Activated CD8-positive, alpha-beta T cell treated with anti-CD3 and anti-CD28 coated beads for 36 hours (primary cell): ENCODE measurements at regions not wholly inside any gene's neighbourhood (a gene's known extent, or its start where the extent isn't known, plus 50 kb on each side); places are given as distances from the start of the nearest gene placed in this dataset.

Source experiments
- ATAC-seq: fragments of 200-7000 bp; cut with Tn5 transposase; one replicate; pipeline ENCODE4 v1.10.0; 2021; ENCODE audit warnings: mild to moderate bottlenecking, moderate library complexity
- CTCF ChIA-PET: fragments of 350-600 bp; sonication (Branson Sonifier 250); formaldehyde crosslinking; loops from one replicate; lab custom pipeline; 2021; ENCODE audit warnings: antibody characterized with exemption; lab: Charles Lee
- POLR2A ChIA-PET: fragments of 350-600 bp; sonication (Branson Sonifier 250); formaldehyde crosslinking; loops from one replicate; lab custom pipeline; 2021; ENCODE audit warnings: antibody characterized with exemption; lab: Charles Lee
- DNase-seq: peaks from one replicate; pipeline ENCODE4 v3.0.0-alpha.2; 2020
- H3K27ac Mint-ChIP-seq: one replicate; pipeline ENCODE4 v1.8.0; 2021; ENCODE audit warnings: mild to moderate bottlenecking, mixed read lengths
- H3K27me3 Mint-ChIP-seq: one replicate; pipeline ENCODE4 v1.8.0; 2021; ENCODE audit warnings: mixed read lengths
- H3K36me3 Mint-ChIP-seq: one replicate; pipeline ENCODE4 v1.8.0; 2021; ENCODE audit warnings: low read depth, mixed read lengths
- H3K4me1 Mint-ChIP-seq: one replicate; pipeline ENCODE4 v1.8.0; 2021; ENCODE audit warnings: low read depth, mixed read lengths
- H3K4me3 Mint-ChIP-seq: one replicate; pipeline ENCODE4 v1.8.0; 2021; ENCODE audit warnings: mild to moderate bottlenecking, moderate library complexity, mixed read lengths
- H3K9me3 Mint-ChIP-seq: one replicate; pipeline ENCODE4 v1.8.0; 2021; ENCODE audit warnings: mixed read lengths
- intact Hi-C: fragments of 100-400 bp; cut with micrococcal nuclease; formaldehyde crosslinking; loops from one replicate; pipeline ENCODE4 v1.10.0; 2022
- TF ChIP-seq, protein P1 (sequence below): fragments of 200-600 bp; IDR thresholded peaks from one replicate; pipeline ENCODE4 v1.8.0; 2022; ENCODE audit warnings: antibody characterized with exemption, mild to moderate bottlenecking

DNA sequence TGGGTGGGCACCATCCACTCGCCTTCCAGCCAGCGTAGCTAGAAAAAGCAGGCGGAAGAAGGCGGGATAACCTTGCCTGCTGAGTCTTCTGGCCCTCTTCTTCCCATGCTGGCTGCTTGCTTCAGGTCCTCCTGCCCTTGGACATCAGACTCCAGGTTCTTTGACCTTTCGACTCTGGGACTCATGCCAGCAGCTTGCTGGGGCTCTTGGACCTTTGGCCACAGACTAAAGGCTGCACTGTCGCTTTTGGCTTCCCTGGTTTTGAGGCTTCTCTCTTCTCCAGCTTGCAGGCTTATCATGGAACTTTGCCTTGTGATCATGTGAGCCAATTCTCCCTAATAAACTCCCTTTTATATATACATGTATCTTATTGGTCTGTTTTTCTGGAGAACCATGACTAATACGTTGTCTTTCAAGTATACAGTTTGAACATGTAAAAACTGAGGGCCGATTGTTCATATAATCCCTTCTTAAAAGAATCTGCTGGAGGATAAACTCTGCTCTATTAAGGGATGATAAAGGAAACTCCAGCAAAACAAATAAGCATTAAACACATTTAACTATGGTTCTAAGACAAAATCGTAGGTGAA lies 116.6 kb upstream of the LCORL start:
- ChIA-PET CTCF (no interaction called here), POLR2A (no interaction called here)
- Mint-ChIP-seq H3K9me3 (no peaks in the 10 kb centered on the region), H3K4me3 (no peak overlapping the region), H3K27ac (no peak overlapping the region), H3K27me3 (peaks cover 5% of the 10 kb centered on the region), H3K36me3 (no peaks in the 10 kb centered on the region), H3K4me1 (no peaks in the 10 kb centered on the region)
- TF ChIP-seq, protein P1, sequence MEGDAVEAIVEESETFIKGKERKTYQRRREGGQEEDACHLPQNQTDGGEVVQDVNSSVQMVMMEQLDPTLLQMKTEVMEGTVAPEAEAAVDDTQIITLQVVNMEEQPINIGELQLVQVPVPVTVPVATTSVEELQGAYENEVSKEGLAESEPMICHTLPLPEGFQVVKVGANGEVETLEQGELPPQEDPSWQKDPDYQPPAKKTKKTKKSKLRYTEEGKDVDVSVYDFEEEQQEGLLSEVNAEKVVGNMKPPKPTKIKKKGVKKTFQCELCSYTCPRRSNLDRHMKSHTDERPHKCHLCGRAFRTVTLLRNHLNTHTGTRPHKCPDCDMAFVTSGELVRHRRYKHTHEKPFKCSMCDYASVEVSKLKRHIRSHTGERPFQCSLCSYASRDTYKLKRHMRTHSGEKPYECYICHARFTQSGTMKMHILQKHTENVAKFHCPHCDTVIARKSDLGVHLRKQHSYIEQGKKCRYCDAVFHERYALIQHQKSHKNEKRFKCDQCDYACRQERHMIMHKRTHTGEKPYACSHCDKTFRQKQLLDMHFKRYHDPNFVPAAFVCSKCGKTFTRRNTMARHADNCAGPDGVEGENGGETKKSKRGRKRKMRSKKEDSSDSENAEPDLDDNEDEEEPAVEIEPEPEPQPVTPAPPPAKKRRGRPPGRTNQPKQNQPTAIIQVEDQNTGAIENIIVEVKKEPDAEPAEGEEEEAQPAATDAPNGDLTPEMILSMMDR = no peak
- ATAC-seq = no peak
- DNase-seq = no peak
- intact Hi-C loops = no loop called here

DNA sequence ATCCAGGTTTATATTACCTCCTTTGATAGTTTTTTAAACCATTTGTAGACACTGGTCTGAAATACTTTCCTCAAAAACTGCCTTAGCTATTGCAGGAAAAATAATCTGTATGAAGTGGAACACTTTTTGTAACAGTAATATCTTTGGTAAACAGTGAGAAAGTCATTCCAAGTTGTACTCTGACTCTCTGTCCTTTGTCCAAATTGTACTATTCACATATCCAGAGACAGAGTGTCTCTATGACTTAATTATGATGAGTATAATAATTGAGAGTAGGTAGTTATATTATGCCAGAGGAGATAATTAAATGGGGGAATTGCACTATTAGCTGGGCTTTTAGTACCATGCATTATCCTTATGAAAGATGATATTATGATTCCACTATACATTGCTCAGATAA lies 112.6 kb upstream of the LCORL start:
- Mint-ChIP-seq H3K27ac (no peak overlapping the region), H3K27me3 (peaks cover 9% of the 10 kb centered on the region), H3K36me3 (no peaks in the 10 kb centered on the region), H3K9me3 (no peaks in the 10 kb centered on the region), H3K4me3 (no peak overlapping the region), H3K4me1 (no peaks in the 10 kb centered on the region)
- CTCF ChIA-PET = no interaction called here
- DNase-seq (no peak), ATAC-seq (no peak)
- TF ChIP-seq, protein P1 = no peak
- intact Hi-C loops = no loop called here
- POLR2A ChIA-PET = no interaction called here

DNA sequence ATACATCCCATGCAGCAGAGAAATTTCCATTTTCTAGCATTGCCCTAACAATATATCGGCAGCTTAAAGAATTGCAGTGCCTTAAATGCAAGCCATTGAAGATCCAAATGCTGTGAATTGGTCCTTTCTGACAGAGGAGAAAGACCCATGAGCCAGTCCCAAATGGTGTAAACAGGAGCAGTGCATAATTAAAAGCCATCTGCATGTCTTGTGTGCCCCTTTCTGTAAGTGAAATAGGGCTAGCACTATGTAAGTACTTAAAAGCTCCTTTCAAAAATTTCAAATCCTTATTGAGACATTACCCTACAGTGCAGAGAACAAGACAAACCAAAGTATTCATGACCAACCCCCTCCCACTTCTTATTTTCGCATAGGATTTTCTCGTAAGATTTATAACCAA lies 108.7 kb upstream of the LCORL start:
- POLR2A ChIA-PET = interaction anchor here (0.7 kb wide), 1 partner anchor 22 kb away, joined by 3 read pairs; no protein-coding TSS in a partner anchor
- ATAC-seq (no peak), DNase-seq (no peak)
- CTCF ChIA-PET = interaction anchor here (0.6 kb wide), 1 partner anchor 67 kb away, joined by 3 read pairs; no protein-coding TSS in a partner anchor
- H3K27ac Mint-ChIP-seq = no peak overlapping the region
- no peaks in the 10 kb centered on the region for H3K36me3 Mint-ChIP-seq
- intact Hi-C loops = no loop called here
- H3K9me3 Mint-ChIP-seq = no peaks in the 10 kb centered on the region
- no peak overlapping the region for H3K4me3 Mint-ChIP-seq
- no peaks in the 10 kb centered on the region for H3K4me1 Mint-ChIP-seq
- H3K27me3 Mint-ChIP-seq = peaks cover 14% of the 10 kb centered on the region
- TF ChIP-seq, protein P1 = no peak

DNA sequence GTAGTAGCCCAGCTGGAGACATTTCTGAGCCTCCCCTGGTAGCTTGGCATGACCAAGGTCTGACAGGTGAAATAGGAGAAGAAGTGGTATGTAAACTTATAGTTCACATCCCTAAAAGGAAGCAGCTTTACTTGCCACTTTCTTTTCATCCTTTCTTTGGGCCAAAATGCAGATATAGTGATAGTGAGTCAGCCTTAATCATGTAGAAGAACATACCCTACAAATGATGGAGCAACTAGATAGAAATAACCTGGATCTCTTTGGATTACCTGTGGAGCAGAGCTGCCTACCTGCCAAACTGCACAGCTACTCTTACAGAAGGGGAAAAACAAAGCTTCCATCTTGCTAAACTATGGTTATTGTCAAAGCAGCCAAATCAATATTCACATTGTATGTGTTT lies 106.7 kb upstream of the LCORL start:
- Mint-ChIP-seq H3K9me3 (no peaks in the 10 kb centered on the region), H3K4me1 (no peaks in the 10 kb centered on the region), H3K4me3 (no peak overlapping the region), H3K27me3 (peaks cover 9% of the 10 kb centered on the region), H3K36me3 (no peaks in the 10 kb centered on the region), H3K27ac (no peak overlapping the region)
- CTCF ChIA-PET = no interaction called here
- POLR2A ChIA-PET = no interaction called here
- intact Hi-C loops = no loop called here
- TF ChIP-seq, protein P1 = no peak
- no peak for ATAC-seq
- DNase-seq = no peak

DNA sequence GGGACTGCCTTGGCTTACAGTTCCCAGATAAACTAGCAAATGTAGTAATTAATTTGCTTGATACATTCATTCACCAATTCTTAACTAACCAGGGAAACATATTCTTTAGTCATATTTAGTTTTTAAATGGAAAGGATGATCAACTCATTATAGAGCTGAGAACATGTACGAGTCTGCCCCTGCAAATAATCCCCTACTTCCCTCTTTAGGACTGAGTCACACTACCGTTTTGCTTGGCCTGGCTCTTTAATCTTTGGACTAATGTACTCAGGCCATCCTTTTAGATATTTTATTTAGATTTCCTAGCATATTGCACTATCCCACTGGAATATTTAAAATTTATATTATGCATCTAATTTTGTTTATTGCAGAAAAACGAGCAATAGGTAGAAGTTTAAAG lies 105.5 kb upstream of the LCORL start:
- Mint-ChIP-seq H3K4me3 (no peak overlapping the region), H3K4me1 (no peaks in the 10 kb centered on the region), H3K36me3 (no peaks in the 10 kb centered on the region), H3K27ac (no peak overlapping the region), H3K9me3 (no peaks in the 10 kb centered on the region), H3K27me3 (peaks cover 8% of the 10 kb centered on the region)
- TF ChIP-seq, protein P1 = no peak
- CTCF ChIA-PET = no interaction called here
- intact Hi-C loops = no loop called here
- POLR2A ChIA-PET = no interaction called here
- DNase-seq (no peak), ATAC-seq (no peak)
